ENCODE measurements at regions not wholly inside any gene's neighbourhood (a gene's known extent, or its start where the extent isn't known, plus 50 kb on each side); places are given as distances from the start of the nearest gene placed in this dataset.

DNA sequence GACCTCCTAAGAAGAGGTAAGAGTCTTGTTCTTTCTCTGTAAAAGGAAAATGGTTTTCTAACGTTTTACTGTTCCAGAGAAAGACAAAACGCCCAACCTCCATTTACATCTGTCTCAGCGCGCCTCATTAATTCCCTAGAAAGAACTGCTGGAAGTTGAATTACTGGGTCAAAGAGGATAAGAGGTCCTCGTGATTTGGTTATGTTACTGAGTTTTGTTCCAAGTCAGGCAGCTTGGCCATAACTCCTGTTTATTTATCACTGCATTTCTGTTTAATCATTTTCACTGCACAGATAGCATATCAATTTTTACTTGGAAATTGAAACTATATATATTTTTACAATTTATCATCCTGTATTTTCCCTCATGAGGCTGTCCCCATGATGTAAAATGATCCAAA is 112.9 kb upstream of the PEG3 start:
- CTCF ChIA-PET = no interaction called here
- H3K36me3 Mint-ChIP-seq (ENCODE audit: low read depth) = peaks cover 5% of the 10 kb centered on the region
- H3K27ac Mint-ChIP-seq = no peak overlapping the region
- H3K4me1 Mint-ChIP-seq = no peaks in the 10 kb centered on the region
- peaks cover 42% of the 10 kb centered on the region for H3K9me3 Mint-ChIP-seq (ENCODE audit: low read depth)
- H3K4me3 Mint-ChIP-seq = no peak overlapping the region
- ATAC-seq = no peak
- intact Hi-C loops (cut with DNase I, micrococcal nuclease) = no loop called here
- no peaks in the 10 kb centered on the region for H3K27me3 Mint-ChIP-seq
- POLR2A ChIA-PET = no interaction called here
- no peak for DNase-seq

DNA sequence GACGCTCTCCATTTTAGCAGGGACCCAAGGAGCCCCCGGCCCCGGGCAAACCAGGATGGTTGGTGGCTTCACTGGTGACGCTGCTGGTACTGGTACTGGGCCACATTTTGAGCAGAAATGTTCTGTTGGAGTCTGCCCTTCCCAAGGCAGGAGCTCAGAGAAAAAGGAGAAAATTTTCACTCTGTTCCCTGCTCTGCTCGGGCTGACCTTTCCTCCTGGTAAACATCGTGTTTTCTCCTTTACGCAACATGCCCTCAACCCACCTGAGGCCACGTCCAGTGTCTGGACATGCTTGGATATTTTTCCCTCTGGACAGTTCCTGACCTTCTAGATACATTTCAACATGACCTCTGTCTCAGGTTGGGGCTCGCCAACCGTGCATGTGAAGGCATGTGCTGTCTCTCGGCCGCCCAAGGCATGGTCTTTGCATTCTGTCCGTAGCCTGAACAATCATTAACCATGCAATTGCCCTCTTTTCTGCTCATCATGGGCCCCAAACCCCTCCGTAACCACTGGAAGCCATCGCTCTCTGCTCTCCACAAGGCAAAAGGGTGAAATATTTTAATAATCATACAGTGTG is 115.2 kb upstream of the PEG3 start:
- no peak for ATAC-seq
- intact Hi-C loops (cut with DNase I, micrococcal nuclease) = no loop called here
- no peaks in the 10 kb centered on the region for H3K27me3 Mint-ChIP-seq
- H3K27ac Mint-ChIP-seq = no peak overlapping the region
- H3K4me3 Mint-ChIP-seq = no peak overlapping the region
- ChIA-PET CTCF (no interaction called here), POLR2A (no interaction called here)
- no peak for DNase-seq
- no peaks in the 10 kb centered on the region for H3K4me1 Mint-ChIP-seq
- H3K9me3 Mint-ChIP-seq (ENCODE audit: low read depth) = peaks cover 49% of the 10 kb centered on the region
- peaks cover 5% of the 10 kb centered on the region for H3K36me3 Mint-ChIP-seq (ENCODE audit: low read depth)

DNA sequence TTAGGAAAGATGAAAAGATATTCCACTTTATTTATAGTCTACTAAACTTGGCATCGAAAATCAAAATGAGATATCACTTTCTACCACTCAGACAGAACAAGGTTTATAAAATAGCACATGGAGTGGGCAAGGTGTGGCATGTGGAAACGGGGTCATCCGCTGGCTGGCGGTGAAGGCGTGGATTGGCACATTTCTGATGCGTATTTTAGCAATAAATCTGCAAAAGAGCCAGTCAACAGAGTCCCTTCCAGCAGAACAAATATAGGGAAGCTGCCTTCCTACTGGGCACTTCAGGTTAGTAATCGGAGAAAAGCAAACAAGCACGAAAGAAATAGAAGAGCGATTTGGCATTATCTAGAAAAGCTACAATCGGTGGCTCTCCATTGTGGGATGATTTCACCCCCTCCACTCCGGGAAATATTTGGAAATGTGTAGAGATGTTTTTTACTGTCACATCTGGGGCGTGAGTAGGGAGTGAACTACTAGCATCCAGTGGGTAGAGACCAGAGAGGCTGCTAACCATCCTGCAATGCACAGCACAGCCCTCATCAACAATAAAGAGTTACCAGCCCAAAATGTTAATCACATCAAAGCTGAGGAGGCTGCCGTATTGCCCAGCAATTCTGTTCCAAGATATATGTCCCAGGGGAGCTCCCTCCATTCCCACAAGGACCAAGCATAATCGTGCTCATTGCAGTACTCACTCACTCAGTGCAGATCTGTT is 116.1 kb upstream of the PEG3 start:
- CTCF ChIA-PET = no interaction called here
- H3K4me1 Mint-ChIP-seq = no peaks in the 10 kb centered on the region

DNA sequence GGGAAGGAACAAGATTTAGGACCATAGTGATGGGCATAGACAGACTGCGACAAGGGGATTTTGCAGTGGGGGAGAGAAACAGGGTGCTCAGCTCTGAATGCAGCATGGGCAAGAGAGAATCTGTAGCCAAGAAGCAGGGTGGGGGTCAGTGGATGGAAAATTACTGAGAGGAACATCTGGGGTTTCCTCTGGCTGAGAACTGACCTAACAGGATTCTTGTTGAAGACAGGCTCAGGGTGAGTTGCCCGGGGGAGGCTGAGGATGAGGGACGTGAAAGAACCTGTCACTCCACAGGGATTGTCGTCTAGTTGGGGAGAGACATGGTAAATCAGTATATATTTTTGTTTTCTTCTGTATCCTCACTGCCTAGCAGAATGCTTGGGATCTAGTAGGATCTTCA is 118.7 kb upstream of the PEG3 start:
- no peak overlapping the region for H3K27ac Mint-ChIP-seq
- ChIA-PET POLR2A (no interaction called here), CTCF (no interaction called here)
- no peak for ATAC-seq
- H3K36me3 Mint-ChIP-seq (ENCODE audit: low read depth) = peaks cover 5% of the 10 kb centered on the region
- H3K4me1 Mint-ChIP-seq = no peaks in the 10 kb centered on the region
- no peak for DNase-seq
- no peak overlapping the region for H3K4me3 Mint-ChIP-seq
- H3K9me3 Mint-ChIP-seq (ENCODE audit: low read depth) = peaks cover 45% of the 10 kb centered on the region
- intact Hi-C loops (cut with DNase I, micrococcal nuclease) = no loop called here
- no peaks in the 10 kb centered on the region for H3K27me3 Mint-ChIP-seq

More for the DNA sequence above, 116.1 kb upstream of the PEG3 start:
- no peak overlapping the region for H3K27ac Mint-ChIP-seq
- POLR2A ChIA-PET = no interaction called here
- intact Hi-C loops (cut with DNase I, micrococcal nuclease) = no loop called here
- no peaks in the 10 kb centered on the region for H3K27me3 Mint-ChIP-seq
- H3K9me3 Mint-ChIP-seq (ENCODE audit: low read depth) = peaks cover 46% of the 10 kb centered on the region
- H3K4me3 Mint-ChIP-seq = no peak overlapping the region
- H3K36me3 Mint-ChIP-seq (ENCODE audit: low read depth) = peaks cover 5% of the 10 kb centered on the region
- DNase-seq = no peak
- no peak for ATAC-seq

DNA sequence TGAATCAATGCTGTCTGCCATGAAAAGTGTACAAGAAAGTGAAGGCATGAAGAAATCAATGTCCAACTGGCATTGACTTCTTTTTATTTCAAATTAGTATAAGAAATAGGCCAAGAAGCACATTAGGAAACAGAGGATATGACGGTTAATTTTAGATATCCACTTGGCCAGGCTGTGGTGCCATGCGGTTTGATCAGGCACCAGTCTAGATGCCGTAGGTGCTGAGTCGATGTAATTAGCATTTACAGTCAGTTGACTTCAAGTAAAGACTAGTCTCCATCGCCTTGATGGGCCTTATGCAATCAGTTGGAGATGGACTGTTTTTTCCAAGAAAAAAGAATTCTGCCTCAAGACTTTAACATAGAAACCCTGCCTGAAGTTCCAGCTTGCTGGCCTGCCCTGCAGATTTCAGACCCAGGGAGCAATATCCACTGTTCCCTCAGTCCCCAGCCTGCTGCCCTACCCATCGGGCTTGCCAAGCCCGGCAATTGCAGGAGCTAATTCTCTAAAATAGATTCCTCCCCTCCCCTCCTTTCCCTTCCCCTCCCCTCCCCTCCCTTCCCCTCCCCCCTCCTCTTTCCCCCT is 120.5 kb upstream of the PEG3 start:
- ChIA-PET POLR2A (no interaction called here), CTCF (no interaction called here)
- Mint-ChIP-seq H3K4me1 (no peaks in the 10 kb centered on the region), H3K27me3 (no peaks in the 10 kb centered on the region), H3K36me3 (ENCODE audit: low read depth) (peaks cover 3% of the 10 kb centered on the region), H3K4me3 (no peak overlapping the region), H3K9me3 (ENCODE audit: low read depth) (peaks cover 43% of the 10 kb centered on the region), H3K27ac (no peak overlapping the region)
- DNase-seq (no peak), ATAC-seq (no peak)
- intact Hi-C loops (cut with DNase I, micrococcal nuclease) = no loop called here

DNA sequence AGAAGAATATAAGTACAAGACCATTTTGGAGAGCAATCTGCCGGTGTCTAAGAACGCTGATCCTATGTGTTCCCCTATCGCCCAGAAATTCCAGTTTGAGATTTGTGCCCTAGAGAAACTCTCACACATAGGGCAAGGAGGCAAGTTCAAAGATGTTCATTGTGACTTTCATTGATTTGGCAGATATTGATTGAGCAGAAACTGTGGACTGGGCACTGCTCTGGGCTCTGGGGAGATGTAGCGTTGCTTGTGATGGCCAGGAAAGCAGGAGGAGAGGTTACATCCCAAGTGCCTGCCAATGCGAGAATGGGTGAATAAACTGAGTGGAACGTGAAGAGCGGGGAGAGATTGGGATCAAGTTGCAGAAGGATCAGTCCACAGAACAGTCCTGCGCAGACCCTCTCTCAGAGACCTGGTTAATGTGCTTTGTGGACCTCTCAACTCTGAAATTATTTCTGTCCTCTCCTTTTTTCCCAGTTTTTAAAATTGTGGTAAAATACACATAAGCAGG is 123.9 kb upstream of the PEG3 start:
- H3K27ac Mint-ChIP-seq = no peak overlapping the region
- no peaks in the 10 kb centered on the region for H3K4me1 Mint-ChIP-seq
- intact Hi-C loops (cut with DNase I, micrococcal nuclease) = no loop called here
- H3K27me3 Mint-ChIP-seq = no peaks in the 10 kb centered on the region
- no peak overlapping the region for H3K4me3 Mint-ChIP-seq
- ChIA-PET CTCF (no interaction called here), POLR2A (no interaction called here)
- H3K9me3 Mint-ChIP-seq (ENCODE audit: low read depth) = peaks cover 26% of the 10 kb centered on the region
- no peak for DNase-seq
- H3K36me3 Mint-ChIP-seq (ENCODE audit: low read depth) = no peaks in the 10 kb centered on the region
- no peak for ATAC-seq

DNA sequence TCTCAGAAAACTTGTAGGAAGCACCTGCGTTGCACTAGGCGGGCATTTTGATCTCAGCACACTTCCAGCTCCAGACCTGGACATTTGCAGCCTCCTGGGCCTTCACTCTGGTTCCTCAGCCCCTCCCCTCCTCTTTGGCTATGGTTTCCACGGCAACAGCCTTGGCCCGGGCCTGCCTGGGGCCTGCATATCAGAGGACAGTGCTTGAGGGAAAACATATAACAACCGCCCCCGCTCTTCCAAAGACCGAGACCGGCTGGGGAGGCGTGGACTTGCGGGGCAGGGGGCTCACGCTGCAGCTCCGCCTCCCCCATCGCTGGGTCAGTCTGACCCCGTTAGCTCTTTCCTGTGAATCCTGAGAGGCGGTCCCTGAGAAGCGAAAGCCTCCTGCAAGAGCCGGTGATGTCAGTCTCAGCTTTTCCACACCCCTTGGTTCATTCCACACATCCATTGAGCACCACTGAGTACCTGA is 125.7 kb upstream of the PEG3 start:
- H3K36me3 Mint-ChIP-seq (ENCODE audit: low read depth) = no peaks in the 10 kb centered on the region
- CTCF ChIA-PET = interaction anchor here (1.2 kb wide), 1 partner anchor 13 kb away, joined by 5 read pairs; no protein-coding TSS in a partner anchor
- H3K4me3 Mint-ChIP-seq = no peak overlapping the region
- no peaks in the 10 kb centered on the region for H3K27me3 Mint-ChIP-seq
- ATAC-seq (no peak), DNase-seq (no peak)
- POLR2A ChIA-PET = no interaction called here
- H3K27ac Mint-ChIP-seq = no peak overlapping the region
- H3K9me3 Mint-ChIP-seq (ENCODE audit: low read depth) = peaks cover 21% of the 10 kb centered on the region
- no peaks in the 10 kb centered on the region for H3K4me1 Mint-ChIP-seq
- intact Hi-C loops (cut with DNase I, micrococcal nuclease) = no loop called here

DNA sequence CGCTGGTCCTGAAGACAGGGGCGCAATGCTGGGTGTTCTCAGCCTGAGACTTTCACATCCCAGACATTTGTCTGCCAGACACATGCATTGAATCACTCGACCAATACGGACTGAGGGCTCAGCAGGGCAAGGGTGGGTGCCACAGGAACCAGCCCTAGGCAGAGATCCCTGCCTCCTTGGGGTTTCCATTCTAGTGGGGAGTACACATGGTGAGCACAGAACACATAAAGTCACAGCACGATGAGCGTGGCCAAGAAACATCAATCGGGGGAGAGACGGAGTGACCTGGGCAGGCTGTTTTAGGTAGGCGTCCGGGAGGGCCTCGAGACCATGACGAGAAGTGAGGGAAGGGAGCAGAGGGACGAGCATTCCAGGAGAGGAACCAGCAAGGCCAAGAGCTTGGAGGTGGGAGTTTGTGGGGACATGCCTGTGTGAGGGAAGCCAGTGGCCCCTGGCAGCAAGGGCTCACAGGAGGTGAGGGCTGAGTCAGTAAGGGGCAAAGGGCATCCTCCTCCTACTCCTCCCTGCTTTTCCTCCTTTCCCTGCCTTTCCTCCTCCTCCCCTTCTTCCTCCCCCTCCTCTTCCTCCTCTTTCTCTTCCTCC is 126.3 kb upstream of the PEG3 start:
- no peaks in the 10 kb centered on the region for H3K4me1 Mint-ChIP-seq
- CTCF ChIA-PET = no interaction called here

DNA sequence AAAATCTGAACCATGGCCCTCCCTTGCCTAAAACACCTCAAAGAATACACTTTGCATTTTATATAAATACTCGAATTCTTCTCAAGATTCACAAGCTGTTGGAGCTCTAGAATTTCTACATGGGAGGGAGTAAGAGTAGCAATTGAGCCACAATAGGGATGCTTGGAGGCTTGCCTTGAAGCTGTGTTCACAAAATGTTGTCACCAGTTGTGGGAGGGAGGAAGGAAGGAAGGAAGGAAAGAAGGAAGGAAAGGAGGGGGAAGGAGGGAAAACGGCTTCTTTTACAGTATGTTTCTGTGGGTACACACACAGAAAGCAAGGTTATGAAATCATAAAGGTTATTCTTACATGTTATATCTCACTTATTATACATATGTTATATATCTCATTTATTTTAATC is 128.6 kb upstream of the PEG3 start:
- intact Hi-C loops (cut with DNase I, micrococcal nuclease) = no loop called here
- DNase-seq = no peak
- Mint-ChIP-seq H3K27ac (no peak overlapping the region), H3K9me3 (ENCODE audit: low read depth) (peaks cover 24% of the 10 kb centered on the region), H3K4me1 (no peaks in the 10 kb centered on the region), H3K36me3 (ENCODE audit: low read depth) (no peaks in the 10 kb centered on the region), H3K4me3 (no peak overlapping the region), H3K27me3 (no peaks in the 10 kb centered on the region)
- CTCF ChIA-PET = no interaction called here
- POLR2A ChIA-PET = no interaction called here
- no peak for ATAC-seq

More for the DNA sequence above, 126.3 kb upstream of the PEG3 start:
- Mint-ChIP-seq H3K9me3 (ENCODE audit: low read depth) (peaks cover 21% of the 10 kb centered on the region), H3K27ac (no peak overlapping the region), H3K27me3 (no peaks in the 10 kb centered on the region), H3K4me3 (no peak overlapping the region), H3K36me3 (ENCODE audit: low read depth) (no peaks in the 10 kb centered on the region)
- ATAC-seq = no peak
- intact Hi-C loops (cut with DNase I, micrococcal nuclease) = no loop called here
- DNase-seq = no peak
- POLR2A ChIA-PET = no interaction called here

DNA sequence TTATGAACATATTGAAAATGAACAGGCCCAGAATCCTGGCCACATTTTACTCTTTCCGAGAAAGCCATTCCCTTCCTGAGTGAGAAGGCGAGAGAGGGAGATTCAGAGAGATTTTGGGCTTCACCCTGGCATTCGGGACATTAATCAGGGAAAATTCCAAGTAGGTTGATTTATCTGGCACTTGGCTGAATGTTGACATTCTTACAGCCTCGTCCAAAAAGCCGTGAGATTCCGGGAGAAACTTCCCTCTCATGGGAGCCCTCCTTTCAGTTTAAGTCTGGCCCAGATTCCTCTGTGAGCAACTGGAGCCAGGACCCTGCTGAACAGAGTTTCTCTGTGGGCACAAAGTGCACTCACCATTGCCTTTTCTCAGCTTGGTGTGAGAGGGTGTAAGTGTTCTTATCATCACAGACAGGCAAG is 129.2 kb upstream of the PEG3 start:
- no peak for ATAC-seq
- H3K4me1 Mint-ChIP-seq = no peaks in the 10 kb centered on the region
- no peak overlapping the region for H3K4me3 Mint-ChIP-seq
- no peaks in the 10 kb centered on the region for H3K36me3 Mint-ChIP-seq (ENCODE audit: low read depth)
- CTCF ChIA-PET = no interaction called here
- peaks cover 26% of the 10 kb centered on the region for H3K9me3 Mint-ChIP-seq (ENCODE audit: low read depth)
- no peak for DNase-seq
- no peak overlapping the region for H3K27ac Mint-ChIP-seq
- H3K27me3 Mint-ChIP-seq = no peaks in the 10 kb centered on the region
- POLR2A ChIA-PET = no interaction called here
- intact Hi-C loops (cut with DNase I, micrococcal nuclease) = no loop called here

DNA sequence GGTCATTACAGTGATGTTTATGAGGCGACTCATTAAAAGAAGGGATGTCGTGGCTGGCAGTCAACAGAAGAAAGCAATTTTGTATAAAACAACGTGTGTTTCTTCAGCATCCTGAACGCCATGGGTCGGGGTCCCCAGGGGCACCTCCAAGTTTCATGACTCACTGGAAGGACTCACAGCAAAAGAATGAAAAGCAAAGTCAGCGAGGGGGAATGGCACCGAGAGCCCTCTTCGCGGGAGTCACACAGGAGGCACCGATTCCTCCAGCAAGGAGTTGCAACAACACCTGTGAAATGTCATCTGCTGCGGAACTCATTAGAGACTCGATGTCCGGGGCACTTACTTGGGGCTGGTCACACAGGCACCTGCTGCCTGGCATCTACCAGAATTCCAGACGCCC is 130.7 kb upstream of the PEG3 start:
- Mint-ChIP-seq H3K27ac (no peak overlapping the region), H3K36me3 (ENCODE audit: low read depth) (no peaks in the 10 kb centered on the region), H3K4me1 (no peaks in the 10 kb centered on the region), H3K9me3 (ENCODE audit: low read depth) (peaks cover 27% of the 10 kb centered on the region), H3K27me3 (no peaks in the 10 kb centered on the region), H3K4me3 (no peak overlapping the region)
- ATAC-seq (no peak), DNase-seq (no peak)
- ChIA-PET POLR2A (no interaction called here), CTCF (no interaction called here)
- intact Hi-C loops (cut with DNase I, micrococcal nuclease) = no loop called here

DNA sequence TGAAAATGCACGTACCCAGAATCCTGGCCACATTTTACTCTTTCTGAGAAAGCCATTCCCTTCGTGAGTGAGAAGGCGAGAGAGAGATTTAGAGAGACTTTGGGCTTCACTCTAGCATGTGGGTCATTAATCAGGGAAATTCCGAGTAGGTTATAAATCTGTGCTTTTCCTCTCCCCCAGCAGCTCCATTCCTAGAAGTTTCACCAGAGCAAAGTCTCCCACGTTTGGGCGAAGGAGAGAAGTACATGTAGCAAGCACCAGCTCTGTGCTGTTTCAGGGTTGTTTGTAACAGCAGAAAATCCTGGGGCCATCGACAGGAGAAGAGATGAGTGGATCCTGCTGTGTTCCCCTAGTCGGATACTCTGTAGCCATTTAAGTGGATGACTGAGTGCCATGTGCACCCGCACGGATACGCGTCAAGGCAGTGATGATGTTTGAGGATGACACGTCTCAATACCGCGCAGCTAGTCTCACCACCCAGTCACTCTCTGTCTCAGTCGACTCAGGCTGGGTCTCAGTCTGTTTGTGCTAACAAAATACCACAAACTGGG is 131.8 kb upstream of the PEG3 start:
- intact Hi-C loops (cut with DNase I, micrococcal nuclease) = no loop called here
- CTCF ChIA-PET = no interaction called here
- H3K4me3 Mint-ChIP-seq = no peak overlapping the region
- peaks cover 6% of the 10 kb centered on the region for H3K36me3 Mint-ChIP-seq (ENCODE audit: low read depth)
- H3K9me3 Mint-ChIP-seq (ENCODE audit: low read depth) = peaks cover 28% of the 10 kb centered on the region
- H3K27ac Mint-ChIP-seq = no peak overlapping the region
- no peaks in the 10 kb centered on the region for H3K4me1 Mint-ChIP-seq
- no peaks in the 10 kb centered on the region for H3K27me3 Mint-ChIP-seq
- POLR2A ChIA-PET = no interaction called here
- DNase-seq = no peak
- ATAC-seq = no peak
